ENCODE measurements at regions not wholly inside any gene's neighbourhood (a gene's known extent, or its start where the extent isn't known, plus 50 kb on each side); places are given as distances from the start of the nearest gene placed in this dataset.

GRCh38 chr9:80931163-80931562, 758.2 kb downstream of the TLE1 start:
- 30 to 46% (median 41%) methylated on average over 3 of the region's 3 CpGs for WGBS, 4 donors
- DNase-seq: no peak
- no peak overlapping the region for H3K4me3 ChIP-seq
- H3K9me3 ChIP-seq: peaks cover 0 to 10% (median 0%) of the 10 kb centered on the region in 12 donors
- no peaks in the 10 kb centered on the region for H3K36me3 ChIP-seq
- intact Hi-C loops (cut with DNase I): no loop called here
- no peaks in the 10 kb centered on the region for H3K4me1 ChIP-seq
- H3K27me3 ChIP-seq: no peaks in the 10 kb centered on the region
- no peak for ATAC-seq
- H3K27ac ChIP-seq: no peak overlapping the region
- TF ChIP-seq POLR2A (IDR thresholded peaks at IDR 0.05) (no peak), CTCF (IDR thresholded peaks at IDR 0.05) (no peak)

- H3K36me3 ChIP-seq: no peaks in the 10 kb centered on the region
- H3K27ac ChIP-seq: no peak overlapping the region
- H3K27me3 ChIP-seq: no peaks in the 10 kb centered on the region
- H3K4me3 ChIP-seq: no peak overlapping the region
- ATAC-seq (no peak), DNase-seq (no peak)
- TF ChIP-seq POLR2A (IDR thresholded peaks at IDR 0.05) (no peak), CTCF (IDR thresholded peaks at IDR 0.05) (no peak)
- intact Hi-C loops (cut with DNase I): no loop called here
- peaks cover 0 to 10% (median 0%) of the 10 kb centered on the region in 12 donors for H3K9me3 ChIP-seq
- H3K4me1 ChIP-seq: no peaks in the 10 kb centered on the region
Observed at GRCh38 chr9:80928697-80929096, 760.6 kb downstream of the TLE1 start.

- H3K36me3 ChIP-seq: no peaks in the 10 kb centered on the region
- no peaks in the 10 kb centered on the region for H3K4me1 ChIP-seq
- TF ChIP-seq POLR2A (IDR thresholded peaks at IDR 0.05): no peak
- no peak for TF ChIP-seq CTCF (IDR thresholded peaks at IDR 0.05)
- no peak for DNase-seq
- no peaks in the 10 kb centered on the region for H3K27me3 ChIP-seq
- no peak overlapping the region for H3K4me3 ChIP-seq
- ATAC-seq: no peak
- intact Hi-C loops (cut with DNase I): no loop called here
- peaks cover 0 to 10% (median 0%) of the 10 kb centered on the region in 12 donors for H3K9me3 ChIP-seq
- WGBS, 4 donors: 81 to 89% (median 87%) methylated on average over 3 of the region's 3 CpGs
- H3K27ac ChIP-seq: no peak overlapping the region
Observed at GRCh38 chr9:80926611-80927010, 762.7 kb downstream of the TLE1 start.

GRCh38 chr9:80922544-80922943, 766.8 kb downstream of the TLE1 start:
- no peak for TF ChIP-seq CTCF (IDR thresholded peaks at IDR 0.05)
- TF ChIP-seq POLR2A (IDR thresholded peaks at IDR 0.05): no peak
- H3K27me3 ChIP-seq: no peaks in the 10 kb centered on the region
- H3K4me1 ChIP-seq: no peaks in the 10 kb centered on the region
- H3K9me3 ChIP-seq: peaks cover 0 to 17% (median 6%) of the 10 kb centered on the region in 12 donors
- H3K4me3 ChIP-seq: no peak overlapping the region
- H3K36me3 ChIP-seq: no peaks in the 10 kb centered on the region
- H3K27ac ChIP-seq: no peak overlapping the region
- no peak for ATAC-seq
- intact Hi-C loops (cut with DNase I): no loop called here
- DNase-seq: no peak
- 51 to 73% (median 54%) methylated on average over 3 of the region's 3 CpGs for WGBS, 4 donors
